HG03196 (cell line): ENCODE measurements at regions not wholly inside any gene's neighbourhood (a gene's known extent, or its start where the extent isn't known, plus 50 kb on each side); places are given as distances from the start of the nearest gene placed in this dataset.
"Not testable (repeated sequence)": the region's sequence is repeated elsewhere in the genome, so short reads cannot be mapped to it uniquely, and the experiment has no call there.

ENCODE experiments used
- ATAC-seq: cut with Tn5 transposase; IDR thresholded peaks from one replicate; pipeline ENCODE4 v1.9.1; 2021; ENCODE audit not compliant: unreplicated experiment

DNA sequence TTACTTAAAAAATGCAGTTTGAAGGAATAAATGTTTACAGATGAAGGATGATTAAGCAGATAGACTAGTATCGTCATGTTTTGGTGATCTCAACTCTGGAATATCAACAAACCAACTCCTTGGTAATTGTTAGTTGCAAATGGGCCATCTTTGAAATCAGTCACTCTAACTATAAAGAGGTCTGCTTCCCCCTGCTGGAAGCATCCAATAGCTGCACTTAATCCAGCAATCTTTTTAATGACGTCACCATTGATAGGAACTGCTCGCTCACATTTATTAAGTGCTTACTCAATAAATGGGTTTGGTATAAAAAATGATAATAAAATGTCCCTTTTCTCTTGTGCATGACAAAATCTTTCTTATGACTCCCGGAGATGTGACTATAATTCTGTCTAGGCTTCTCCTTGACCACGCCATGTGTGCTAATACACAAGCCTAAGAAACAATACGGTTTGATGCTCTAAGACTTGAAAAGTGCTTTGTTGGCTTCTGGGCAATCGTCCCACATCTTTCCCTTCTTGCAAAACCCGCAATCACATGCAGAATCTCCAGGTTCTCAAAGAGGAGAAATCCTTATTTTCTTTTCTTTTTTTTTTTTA, 227.6 kb upstream of the POU1F1 start:
- peak; percentile 72 for ATAC-seq

DNA sequence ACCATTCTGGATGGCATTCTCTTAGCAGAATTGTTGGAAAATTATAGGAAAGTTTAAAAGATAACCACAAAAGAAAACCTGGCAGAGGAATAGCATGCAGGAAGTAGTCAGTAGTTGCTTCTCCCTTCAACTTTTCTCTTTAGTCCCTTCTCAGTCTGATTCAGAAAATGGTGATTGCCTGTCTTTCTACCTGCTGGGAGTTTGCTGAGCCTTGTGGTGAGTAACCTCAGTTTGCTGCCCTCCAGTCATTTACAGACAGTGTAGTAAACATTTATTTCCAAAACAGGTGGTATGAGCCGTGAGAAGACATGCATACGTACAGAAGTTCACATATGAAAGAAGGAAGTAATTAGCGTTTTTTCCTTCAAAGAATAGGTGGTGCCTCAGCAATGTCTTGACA, 224.7 kb upstream of the POU1F1 start:
- no peak for ATAC-seq

DNA sequence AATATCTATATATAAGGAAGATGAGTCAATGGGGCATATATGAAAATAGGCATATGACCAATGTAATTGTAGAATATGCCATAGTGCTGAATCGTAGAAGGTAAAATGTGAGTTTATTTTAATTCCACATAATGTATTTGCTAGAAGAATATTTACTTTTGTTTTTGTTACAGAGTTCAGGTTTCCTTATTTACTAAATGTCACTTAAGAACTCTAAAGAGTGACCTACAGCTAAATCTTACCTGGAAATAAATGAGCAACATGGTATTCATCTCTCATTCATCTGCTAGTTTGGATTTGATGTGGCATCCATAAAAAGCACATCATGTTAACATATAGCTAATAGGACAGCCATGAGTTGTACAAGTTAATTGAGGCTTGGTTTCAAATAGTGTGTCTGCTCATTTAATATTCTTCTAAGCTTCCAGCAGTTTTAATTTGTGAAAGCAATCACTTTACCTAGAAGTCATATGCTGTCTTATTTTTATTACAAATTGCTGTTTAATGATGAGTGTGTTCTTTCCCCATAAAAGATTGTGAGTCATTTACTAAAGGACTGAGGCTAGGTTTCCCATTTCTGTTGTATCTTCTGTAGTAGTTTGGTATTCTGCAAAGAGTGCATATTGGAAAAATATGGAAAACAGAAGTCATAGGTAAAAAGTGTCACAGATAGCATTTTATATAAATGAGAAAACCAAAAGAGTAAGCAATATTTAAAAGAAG, 222.1 kb upstream of the POU1F1 start:
- no peak for ATAC-seq

DNA sequence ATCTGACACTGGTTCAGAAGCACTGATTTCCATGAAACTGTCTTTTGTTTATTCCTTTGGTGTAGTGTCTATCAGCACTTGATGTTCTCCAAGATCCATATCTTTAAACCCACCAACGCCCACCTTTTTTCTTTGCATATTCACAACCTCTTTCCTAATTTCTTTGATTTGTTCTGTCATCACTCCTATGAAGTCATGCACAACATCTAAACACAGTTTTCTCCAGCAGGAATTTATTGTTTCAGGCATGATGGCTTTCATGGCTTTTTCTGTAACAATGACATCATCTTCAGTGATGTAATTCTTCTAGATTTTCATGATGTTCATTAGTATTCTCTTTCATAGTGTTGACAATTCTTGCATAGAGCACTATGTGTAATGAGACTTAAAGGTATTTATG, 219.6 kb upstream of the POU1F1 start:
- no peak for ATAC-seq

DNA sequence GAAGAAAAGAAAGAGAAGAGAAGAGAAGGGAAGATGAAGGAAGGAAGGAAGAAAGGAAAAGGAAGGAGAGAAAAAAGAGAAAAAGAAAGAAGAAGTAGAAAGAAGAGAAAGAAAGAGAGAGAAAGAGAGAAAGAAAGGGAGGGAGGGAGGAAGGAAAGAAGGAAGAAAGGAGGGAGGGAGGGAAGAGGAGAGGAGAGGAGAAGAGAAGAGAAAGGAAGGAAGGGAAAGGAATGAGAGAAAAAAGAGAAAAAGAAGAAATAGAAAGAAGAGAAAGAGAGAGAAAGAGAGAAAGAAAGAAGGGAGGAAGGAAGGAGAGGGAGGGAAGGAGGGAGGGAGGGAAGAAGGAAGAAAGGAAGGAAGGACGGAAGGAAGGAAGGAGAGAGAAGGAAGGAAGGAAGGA, 217.9 kb upstream of the POU1F1 start:
- ATAC-seq, result no peak

DNA sequence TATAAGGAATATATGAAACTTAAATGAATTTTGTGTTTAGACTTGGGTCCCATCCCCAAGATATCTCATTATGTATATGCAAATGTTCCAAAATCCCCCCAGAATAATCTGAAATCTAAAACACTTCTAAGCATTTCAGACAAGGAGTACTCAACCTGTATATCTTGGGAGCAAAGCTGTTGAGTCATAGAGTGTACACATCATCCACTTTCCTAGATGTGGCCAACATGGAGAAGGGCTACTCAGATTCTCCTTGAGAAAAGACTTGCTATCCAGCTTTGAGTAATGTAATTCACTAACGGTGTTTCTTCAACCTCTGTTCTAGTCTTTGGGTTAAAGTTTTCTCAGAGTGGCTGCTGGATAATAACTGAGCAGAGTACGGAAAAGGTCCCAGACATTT, 215.5 kb upstream of the POU1F1 start:
- no peak for ATAC-seq

DNA sequence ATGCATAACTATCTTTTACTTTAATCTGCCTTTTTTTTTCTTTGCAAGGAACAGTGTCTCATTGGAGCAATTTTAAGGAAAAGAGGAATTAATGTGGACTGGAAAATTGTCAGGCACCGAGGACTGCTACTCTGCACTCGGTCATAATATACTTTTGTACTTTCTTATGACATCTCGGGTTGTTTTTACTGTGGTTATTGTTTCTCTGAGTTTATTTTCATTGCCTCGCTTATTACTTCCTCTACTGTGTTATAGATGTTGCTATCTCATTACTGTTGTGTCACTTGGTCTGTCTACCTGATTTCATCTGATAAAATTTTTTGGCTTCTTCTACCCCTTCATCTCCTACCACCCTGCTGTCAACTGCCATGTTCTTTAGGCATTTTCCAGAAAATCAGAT, 213.5 kb upstream of the POU1F1 start:
- no peak for ATAC-seq

DNA sequence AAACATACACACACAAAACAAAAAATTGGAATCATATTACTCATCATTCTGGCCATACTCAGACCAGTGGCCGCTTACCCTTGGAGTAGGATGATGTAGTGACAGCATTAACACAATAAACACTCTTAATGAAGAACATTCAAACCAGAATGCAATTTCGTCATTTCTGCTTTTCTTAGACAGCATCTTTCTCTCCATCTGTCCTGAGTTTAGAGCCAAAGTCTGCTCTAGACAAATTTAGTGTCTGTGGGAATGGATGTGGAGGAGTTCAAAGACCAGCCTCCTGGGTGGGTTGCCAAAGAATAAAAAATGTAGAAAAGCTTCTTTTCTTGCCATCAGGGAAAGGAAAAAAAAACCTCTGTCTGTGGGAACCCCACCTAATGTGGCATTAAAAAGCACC, 212.4 kb upstream of the POU1F1 start:
- no peak for ATAC-seq

DNA sequence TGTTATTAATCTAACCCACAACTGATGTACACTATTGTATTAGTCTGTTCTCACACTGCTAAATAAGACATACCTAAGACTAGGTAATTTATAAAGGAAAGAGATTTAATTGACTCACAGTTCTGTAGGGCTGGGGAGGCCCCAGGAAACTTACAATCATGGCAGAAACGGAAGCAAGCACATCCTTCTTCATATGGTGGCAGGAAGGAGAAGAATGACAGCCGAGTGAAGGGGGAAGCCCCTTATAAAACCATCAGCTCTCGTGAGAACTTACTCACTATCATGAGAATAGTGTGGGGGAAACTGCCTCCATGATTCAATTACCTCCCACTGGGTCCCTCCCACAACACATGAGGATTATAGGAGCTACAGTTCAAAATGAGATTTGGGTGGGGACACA, 210.3 kb upstream of the POU1F1 start:
- ATAC-seq, result not testable (repeated sequence)

DNA sequence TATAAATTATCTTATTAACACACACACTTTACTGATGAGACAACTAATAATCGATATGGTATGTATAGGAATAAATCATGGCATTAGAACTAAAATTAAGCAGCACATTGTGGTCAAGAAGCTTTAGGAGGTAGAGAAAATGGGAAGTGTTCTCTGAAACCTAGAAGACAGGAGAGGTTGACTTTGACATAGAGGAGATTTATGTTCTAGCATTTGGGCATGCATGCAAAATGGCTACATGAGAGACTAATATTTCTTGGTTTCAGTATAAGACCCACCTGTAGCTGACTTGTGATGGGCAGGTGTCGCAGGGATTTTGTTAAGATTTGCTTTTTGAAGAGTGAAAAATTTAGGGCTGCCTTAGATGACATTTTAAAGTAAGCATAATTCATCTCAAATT, 209.7 kb upstream of the POU1F1 start:
- ATAC-seq, result no peak

DNA sequence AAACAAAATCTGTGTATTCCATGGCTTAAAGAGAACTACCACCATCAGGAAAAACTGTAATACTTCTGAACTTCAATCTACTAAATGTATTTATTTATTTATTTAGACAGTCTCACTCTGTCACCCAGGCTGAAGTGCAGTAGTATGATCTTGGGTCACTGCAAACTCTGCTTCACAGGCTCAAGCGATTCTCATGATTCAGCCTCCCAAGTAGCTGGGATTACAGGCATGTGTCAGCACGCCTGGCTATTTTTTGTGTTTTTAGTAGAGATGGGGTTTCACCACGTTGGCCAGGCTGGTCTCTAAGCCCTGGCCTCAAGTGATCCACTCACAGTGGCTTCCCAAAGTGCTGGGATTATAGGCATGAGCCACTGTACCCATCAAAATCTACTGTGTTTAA, 202.3 kb upstream of the POU1F1 start:
- ATAC-seq, result no peak

DNA sequence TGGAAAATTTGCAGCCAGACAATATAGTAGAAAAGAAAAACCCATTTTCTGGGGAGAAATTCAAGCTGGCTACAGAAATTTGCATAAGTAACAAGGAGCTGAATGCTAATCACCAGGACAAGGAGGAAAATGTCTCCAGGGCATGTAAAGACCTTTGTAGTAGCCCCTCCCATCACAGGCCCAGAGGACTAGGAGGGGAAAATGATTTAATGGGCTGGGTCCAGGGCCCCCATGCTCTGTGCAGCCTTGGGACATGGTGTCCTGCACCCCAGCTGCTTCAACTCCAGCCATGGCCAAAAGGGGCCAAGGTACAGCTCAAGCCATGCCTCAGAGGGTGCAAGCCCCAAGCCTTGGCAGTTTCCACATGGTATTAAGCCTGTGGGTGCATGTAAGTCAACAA, 197.6 kb upstream of the POU1F1 start:
- ATAC-seq, result no peak

DNA sequence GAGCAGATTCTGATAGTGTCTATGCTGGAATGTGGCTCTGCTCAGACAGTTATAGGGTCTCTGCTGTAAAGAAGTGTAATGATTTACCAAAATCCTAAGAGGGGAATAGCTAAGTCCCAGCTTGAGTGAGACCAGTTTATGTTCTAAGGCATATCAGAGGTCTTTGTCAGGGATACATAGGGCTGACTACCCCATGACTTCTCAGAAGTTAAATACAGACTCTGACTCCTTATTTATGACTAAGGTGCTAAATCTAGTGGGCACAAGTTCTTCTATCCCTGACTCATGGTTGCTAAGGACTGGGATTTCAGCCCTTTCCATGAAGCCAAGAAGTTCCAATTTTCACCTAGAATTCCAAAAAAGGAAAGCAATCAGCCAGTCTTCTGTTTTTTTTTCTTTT, 192.6 kb upstream of the POU1F1 start:
- no peak for ATAC-seq

DNA sequence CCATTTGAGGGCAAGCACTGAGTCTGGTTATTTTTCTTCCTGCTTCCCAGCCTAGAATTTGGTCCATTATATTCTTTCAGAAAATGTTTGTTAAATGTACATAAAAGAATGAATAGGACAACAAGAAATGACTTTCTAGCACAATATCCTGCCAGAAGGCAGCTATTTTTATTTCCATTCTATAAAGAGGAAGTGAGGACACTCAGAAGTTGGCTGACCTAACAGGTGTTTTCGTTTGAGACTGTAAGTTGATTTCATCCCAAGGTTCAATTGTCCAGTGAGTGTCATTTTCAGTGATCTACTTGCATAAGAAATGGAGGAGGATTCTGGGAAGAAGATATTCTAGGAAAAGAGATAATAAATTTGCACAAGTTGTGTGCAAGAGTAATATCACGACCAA, 191.9 kb upstream of the POU1F1 start:
- ATAC-seq, result no peak

DNA sequence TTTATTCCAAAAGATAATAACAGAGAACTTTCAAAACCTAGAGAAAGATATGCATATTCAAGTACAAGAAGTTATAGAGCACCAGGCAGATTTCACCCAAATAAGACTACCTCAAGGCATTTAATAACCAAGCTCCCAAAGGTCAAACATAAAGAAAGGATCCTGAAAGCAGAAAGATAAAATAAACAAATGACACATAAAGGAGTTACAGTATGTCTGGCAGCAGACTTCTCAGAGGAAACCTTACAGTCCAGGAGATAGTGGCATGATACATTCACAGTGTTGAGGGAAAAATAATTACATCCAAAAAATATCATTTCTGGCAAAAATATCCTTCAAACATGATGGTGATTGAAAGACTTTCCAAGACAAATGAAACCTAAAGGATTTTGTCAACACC, 185.8 kb upstream of the POU1F1 start:
- no peak for ATAC-seq

DNA sequence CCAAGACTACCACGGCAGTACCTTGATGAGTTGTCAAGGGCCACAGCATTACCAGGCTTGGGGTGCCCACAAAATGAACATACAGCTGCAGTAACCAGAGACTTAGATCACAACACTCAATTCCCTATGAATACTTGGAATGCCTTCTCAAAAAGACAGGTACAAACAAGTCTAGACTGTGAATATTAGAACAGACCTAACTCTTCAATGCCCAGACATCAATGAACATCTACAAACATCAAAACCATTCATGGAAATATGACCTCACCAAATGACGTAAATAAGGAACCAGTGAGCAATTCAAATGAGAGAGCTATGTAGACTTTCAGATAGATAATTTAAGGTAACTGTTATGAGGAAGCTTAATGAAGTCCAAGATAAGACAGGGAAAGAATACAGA, 185.1 kb upstream of the POU1F1 start:
- ATAC-seq, result no peak

DNA sequence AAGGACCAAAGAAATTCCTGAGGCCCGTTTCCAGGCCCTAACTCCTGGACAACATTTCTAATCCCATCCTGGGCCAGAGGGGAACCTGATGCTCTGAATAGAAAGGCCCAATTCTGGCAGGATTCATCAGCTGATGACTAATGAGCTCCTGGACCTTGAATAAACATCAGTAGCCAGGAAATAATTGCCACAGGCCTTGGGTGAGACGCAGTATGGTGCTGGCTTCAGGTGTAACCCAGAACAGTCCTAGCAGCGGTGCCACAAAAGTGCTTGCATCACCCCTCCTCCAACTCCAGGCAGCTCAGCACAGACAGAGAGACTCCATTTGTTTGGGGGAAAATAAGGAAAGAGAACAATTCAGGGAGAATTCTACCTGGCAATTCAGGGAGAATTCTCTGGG, 184.7 kb upstream of the POU1F1 start:
- ATAC-seq, result no peak

DNA sequence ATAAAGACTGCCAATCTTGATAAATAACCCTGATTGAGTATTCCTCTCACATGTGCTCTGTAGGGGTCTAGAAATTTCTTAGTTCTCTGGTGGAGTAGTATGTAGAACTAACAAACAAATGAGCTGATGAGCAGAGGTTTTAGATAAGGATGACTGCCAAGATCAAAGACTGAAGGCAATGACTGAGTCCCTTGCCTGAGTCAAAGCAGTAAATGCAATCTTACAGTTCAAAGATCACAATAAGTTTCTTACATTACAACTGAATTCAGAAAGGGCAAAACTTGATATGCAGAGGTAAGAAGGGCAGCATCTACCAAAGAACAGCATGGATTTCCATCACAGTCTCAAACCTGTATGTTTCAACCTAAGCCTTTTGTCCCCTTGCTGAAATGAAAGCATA, 172.2 kb upstream of the POU1F1 start:
- no peak for ATAC-seq

DNA sequence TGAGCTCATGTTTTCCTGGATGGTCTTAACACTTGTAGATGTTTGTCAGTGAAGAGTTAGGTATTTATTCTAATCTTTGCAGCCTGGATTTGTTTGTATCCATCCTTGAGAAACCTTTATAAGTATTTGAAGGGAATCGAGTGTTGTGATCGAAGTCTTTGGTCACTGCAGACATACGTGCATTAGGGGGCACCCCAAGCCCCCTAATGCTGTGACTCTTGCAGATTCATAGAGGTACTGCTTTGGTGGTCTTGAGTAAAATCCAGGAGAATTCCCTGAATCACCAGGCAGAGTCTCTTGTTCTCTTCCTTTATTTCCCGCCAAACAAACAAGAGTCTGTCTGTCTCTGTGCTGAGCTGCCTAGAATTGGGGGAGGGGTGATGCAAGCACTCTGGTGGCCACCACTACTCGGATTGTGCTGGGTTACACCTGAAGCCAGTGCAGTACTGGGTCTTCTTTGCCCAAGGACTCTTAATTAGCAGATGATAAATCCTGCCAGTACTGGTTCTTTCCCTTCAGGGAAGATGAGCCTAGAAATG, 170.5 kb upstream of the POU1F1 start:
- no peak for ATAC-seq

DNA sequence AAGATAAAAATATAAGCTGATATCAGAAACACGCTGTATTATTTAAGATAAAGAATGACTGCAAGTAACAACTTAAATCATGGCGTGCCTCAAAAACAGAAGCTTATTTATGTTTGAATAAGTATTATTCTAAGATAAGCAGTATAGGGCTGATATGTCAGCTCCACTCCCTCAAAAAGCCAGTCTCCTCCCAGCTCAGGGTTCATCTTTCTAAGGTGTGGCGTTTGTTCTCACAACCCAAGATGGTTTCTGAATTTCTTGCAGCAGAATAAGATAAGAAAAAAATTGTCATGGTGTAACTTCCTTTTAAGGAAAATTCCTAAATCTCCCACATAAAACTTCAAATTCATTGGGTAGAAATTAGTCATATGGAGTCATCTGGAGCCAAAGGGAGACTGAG, 166.1 kb upstream of the POU1F1 start:
- ATAC-seq, result no peak

DNA sequence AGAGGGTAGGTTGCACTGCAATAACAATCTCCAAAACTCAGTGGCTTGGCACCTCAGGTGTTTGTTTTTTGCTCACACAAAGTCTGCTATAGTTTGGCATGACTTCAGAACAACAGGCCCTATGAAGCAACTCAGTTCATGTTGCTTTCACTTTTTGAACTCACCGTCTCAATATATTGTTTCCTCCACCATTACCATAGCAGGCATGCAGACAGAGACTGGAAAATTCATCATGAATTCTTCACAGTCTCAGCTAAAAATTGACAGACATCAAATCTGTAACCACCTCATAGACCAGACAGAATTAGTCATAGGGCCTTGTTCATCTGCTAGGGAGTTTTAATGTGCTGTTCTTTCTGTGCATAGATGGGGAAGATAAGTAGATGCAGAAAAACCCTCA, 161.4 kb upstream of the POU1F1 start:
- no peak for ATAC-seq

DNA sequence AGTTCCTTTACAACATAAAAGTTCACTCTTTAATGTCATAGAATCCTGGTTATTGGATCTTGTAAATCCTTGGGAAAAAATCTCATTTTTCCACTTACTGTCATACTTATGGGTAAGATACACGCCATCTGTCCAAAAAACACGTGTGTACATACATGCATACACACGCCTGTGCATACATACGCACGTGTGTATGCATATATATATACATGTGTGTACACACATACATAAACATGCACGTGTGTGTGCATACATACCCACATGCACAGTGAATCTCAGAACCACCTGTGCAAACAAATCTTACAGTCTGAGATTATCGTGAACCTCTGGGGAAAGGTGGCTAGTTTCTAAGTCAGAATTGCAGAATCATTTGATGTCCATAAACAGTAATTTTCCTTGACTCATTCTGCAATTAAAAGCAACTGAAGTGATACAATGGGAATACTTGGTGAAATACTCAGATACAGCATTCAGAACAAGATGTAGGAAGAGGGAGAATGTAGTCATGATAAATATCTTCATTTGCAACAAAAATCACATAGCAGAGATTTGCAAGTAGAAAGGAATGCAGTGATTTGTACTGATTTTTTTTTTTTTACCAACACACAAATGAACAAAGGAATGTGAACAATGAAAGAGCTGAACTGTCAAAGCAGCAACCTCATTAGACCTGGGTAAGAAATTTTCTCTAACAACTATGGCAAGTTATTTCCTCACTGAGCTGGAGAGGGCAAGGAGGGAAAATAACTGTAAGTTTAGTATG, 160.6 kb upstream of the POU1F1 start:
- ATAC-seq, result no peak
